SU-DHL-6 (cell line): ENCODE measurements at regions not wholly inside any gene's neighbourhood (a gene's known extent, or its start where the extent isn't known, plus 50 kb on each side); places are given as distances from the start of the nearest gene placed in this dataset.

ENCODE experiments used
- EZH2phosphoT487 ChIP-seq: fragments of 200-600 bp; sonication (generic), shearing (Covaris generic); conservative IDR thresholded peaks from 2 replicates; pipeline ENCODE4 v1.6.1; 2018; ENCODE audit warnings: mild to moderate bottlenecking, antibody characterized with exemption, low read length, moderate library complexity, mixed read lengths
- TF ChIP-seq, protein P1 (sequence below): fragments of 200-600 bp; sonication (generic); IDR thresholded peaks from one replicate; pipeline ENCODE4 v1.5.1; 2017; ENCODE audit warnings: antibody characterized with exemption, mild to moderate bottlenecking, low read length, moderate library complexity; ENCODE audit not compliant: insufficient read depth, poor library complexity, severe bottlenecking

DNA sequence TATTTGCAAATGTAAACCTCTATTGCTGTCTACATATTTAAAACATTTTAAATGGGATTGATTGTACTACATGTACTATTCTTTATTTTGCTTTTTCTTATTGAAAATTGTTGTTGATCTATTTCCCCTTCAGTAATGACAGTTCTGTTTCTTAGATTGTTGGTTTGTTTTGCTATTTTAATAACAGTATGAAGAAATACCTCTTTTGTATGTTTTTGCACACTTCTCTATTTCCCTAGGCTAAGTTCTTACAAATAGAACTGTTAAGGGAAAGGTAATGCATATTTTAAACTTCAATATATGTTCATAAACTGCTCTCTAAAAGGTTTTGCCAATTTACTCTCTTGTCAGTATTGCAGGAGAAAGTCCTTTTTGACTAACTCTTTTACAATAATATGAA lies 195.0 kb upstream of the PRPS1L1 start:
- TF ChIP-seq, protein P1, sequence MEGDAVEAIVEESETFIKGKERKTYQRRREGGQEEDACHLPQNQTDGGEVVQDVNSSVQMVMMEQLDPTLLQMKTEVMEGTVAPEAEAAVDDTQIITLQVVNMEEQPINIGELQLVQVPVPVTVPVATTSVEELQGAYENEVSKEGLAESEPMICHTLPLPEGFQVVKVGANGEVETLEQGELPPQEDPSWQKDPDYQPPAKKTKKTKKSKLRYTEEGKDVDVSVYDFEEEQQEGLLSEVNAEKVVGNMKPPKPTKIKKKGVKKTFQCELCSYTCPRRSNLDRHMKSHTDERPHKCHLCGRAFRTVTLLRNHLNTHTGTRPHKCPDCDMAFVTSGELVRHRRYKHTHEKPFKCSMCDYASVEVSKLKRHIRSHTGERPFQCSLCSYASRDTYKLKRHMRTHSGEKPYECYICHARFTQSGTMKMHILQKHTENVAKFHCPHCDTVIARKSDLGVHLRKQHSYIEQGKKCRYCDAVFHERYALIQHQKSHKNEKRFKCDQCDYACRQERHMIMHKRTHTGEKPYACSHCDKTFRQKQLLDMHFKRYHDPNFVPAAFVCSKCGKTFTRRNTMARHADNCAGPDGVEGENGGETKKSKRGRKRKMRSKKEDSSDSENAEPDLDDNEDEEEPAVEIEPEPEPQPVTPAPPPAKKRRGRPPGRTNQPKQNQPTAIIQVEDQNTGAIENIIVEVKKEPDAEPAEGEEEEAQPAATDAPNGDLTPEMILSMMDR: no peak
- no peak for TF ChIP-seq EZH2phosphoT487
